H4 (cell line): ENCODE measurements at regions not wholly inside any gene's neighbourhood (a gene's known extent, or its start where the extent isn't known, plus 50 kb on each side); places are given as distances from the start of the nearest gene placed in this dataset.

Source experiments
- DNase-seq: peaks from one replicate; pipeline ENCODE4 v3.0.0-alpha.2; 2015; ENCODE audit warnings: low spot score

DNA sequence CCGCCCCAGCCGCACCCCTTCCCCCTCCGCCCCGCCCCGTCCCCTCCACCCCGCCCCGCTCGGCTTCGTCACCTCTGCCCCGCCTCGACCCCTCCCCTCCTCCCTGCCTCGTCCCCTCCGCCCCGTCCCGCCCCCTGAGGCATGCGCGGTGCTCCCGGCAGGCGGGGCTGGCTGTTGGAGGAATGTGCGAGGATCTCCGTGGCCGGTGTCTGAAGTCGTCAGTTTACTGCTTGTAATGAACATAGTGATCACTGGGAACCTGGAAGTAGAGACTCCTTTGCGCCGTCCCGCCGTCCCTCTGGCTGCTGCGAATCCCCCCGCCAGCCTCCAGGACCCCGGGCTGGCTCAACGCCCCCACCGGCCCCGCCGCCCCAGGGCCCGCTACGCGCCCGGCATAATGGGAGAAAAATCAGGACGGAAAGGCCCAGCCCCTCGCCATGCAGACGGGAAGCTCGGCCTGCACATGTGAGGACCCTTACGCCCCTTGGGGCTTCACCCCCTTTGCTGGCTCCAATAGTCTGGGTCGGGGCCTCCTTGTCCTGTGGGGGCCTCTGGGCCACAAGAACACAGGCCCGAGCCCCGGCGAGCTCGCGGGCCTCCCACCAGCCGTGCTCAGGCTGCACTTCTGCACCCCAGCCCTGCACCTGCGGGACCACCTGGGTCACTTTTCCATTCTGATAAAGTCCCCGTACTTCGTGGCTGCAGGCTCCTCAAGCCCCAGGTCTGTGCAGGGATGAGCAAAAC is 743.1 kb downstream of the KCNJ18 start:
- DNase-seq, result peak; percentile 71

GRCh38 chr17:22441776-22442175 is 749.5 kb downstream of the KCNJ18 start:
- no peak for DNase-seq

DNA sequence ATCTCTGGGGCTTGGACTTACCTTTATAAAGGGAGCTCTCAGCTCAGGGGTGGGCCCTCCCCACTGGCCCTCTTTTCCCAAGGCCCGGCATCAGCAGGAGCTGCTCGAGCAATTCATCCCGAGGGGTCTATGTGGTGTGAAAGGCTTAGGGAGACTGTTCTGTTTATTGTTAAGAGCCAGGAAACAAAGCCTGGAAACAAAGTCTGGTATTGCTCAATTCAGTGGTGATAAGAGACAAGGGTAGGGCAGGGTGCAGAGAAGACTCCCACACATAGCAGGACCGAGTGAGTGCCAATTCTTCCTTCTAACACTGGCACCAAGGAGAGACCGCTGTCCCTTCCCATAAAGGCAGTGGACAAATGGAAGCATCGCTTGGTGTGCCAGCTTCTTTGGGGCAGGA is 750.7 kb downstream of the KCNJ18 start:
- no peak for DNase-seq

- no peak for DNase-seq
Measured at GRCh38 chr17:22453181-22453580, 760.9 kb downstream of the KCNJ18 start.

- no peak for DNase-seq
Measured at GRCh38 chr17:22454070-22454999, 762.0 kb downstream of the KCNJ18 start.

GRCh38 chr17:22459331-22459952 is 767.1 kb downstream of the KCNJ18 start:
- no peak for DNase-seq

DNA sequence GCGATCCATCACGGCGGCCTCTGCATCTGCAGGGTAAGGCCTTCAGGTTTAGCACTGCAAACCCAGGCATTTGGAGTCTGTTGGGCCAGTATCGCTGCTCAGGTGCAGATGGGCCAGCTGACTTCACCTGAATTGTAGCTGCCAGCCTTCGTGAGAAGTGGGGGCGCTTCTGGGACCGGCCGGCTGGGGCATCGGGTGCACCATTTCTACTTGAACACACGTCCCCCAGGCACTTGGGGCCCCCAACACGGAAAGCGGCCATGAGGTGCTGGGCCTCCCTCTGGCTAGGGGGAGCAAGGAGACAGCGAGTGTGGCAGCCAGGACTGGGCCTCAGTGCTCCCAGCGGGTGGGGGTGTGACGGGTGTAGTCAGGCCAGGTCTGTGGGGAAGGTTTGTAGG is 767.6 kb downstream of the KCNJ18 start:
- DNase-seq, result no peak

DNA sequence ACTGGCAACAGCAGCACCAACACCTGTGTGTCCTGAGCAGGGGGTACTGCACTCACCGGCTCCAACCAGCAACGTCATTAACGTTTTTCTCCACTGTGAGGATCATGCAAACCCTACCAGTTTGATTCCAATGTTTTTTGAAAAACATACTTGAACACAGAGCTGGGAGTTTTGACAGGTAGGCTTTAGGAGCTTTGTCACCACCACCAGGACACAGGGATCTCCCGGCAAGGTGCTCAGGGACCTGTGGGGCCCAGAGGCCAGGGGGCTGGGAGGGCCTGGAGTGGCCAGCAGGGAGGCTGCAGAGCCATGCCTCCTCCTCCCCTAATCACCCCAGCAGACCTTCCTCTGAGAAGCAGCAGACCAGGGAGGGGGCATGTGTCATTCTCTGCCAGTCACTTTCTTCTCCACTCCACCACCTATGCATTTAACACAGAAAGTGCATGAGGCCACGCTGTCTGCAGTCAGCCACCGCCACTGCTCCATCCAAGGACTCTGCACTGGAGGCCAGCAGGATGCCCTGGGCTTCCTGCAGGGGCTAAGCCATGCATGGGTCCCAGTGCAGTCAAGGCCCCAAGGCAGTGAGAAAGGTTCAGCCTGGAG is 768.2 kb downstream of the KCNJ18 start:
- DNase-seq, result no peak

DNA sequence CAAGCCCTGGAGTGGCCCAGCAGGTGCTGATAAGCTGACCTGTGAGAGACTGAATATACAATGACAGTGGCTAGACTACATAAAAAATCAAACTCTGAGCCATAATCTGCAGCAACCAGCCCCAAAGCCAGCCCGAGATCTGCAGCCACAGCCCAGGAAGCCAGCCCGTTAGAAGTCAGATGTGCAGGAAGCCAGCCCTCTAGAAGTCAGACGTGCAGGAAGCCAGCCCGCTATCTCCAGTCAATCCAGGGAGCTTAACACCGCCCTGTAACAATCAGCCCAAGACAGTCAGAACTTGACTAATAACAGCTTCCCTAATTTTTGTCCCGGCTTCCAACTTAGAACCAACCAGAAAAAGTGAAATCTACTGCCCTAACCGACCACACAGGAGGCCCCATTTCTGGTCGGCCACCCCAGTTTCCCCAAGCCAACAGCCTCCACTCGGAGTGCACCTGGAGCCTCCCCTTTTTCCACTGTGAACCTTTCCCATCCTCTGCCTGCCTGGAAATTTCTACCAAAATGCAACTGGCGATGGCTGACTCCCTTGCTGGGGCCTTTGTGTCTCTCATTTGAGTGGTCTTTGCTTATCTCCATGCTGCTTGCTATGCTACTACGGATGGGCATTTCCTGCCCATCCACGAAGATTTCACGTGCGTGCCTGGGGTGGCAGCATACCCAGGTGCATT is 769.3 kb downstream of the KCNJ18 start:
- DNase-seq, result no peak

DNA sequence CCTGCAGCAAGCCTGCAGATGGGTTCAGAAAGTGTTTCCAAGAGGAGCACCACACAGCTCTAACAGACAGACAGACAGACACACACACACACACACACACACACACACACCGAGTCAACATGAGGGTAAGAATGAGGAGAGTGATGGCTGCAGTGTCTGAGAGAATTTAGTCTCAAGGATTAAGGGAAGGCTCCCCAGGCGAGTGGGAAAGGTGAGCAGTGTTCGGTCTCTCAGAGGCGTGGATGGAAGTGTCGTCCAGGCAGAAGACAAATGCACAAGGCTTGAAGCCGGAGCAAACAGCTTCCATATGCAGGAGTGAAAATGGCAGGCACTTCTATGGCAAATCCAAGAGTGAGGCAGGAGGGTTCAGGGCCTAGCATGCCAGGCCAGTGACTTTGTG is 770.1 kb downstream of the KCNJ18 start:
- no peak for DNase-seq

DNA sequence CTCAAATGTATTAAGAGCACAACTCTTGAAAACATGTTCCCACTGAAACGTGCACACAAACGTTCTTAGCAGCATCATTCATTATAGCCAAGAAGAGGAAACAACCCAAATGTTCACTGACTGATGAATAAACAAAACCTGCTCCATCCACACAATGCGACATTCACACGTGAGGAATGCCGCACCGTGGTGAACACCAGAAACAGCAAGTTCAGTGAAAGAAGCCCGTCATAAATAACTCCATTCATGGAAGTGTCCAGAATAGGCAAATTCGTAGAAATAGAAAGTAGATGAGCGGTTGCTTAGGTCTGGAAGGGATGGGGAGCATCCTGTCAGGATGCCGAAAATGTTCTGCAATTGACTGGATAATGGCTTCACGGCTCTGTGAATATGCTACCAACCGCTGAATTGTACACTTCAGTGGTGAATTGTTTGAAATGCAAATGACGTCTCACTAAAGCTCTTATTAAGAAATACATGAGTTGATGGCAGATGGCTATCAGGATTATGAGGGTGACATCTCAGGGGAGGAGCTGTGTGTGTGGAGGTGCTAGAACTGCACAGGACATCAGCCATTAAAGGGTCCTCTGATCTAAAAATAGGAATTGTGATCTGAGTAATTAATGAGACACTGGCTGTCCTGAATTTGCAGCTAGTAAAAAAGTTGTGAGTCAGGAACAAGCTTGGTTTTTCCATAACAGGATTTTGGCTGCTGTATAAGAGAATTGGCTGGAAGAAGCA is 771.0 kb downstream of the KCNJ18 start:
- DNase-seq, result peak; percentile 28

DNA sequence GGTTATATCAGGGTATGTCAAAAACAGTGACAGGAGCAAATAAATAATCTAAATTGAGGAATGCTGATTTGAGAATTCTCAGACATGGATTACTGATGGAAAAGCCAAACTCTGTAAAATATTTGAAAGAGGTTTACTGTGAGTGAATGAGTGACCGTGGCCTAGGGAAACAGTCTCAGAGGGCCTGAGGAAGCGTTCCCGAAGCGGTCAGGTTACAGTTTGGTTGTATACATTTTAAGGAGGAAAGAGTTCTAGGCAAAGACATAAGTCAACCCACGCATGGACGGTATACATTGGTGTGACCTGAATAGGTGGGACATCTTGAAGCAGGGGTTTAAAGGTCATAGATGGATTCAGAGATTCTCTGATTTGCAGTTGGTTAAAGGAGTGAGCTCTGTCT is 771.7 kb downstream of the KCNJ18 start:
- no peak for DNase-seq

GRCh38 chr17:22467720-22468119 is 775.4 kb downstream of the KCNJ18 start:
- DNase-seq, result no peak

DNA sequence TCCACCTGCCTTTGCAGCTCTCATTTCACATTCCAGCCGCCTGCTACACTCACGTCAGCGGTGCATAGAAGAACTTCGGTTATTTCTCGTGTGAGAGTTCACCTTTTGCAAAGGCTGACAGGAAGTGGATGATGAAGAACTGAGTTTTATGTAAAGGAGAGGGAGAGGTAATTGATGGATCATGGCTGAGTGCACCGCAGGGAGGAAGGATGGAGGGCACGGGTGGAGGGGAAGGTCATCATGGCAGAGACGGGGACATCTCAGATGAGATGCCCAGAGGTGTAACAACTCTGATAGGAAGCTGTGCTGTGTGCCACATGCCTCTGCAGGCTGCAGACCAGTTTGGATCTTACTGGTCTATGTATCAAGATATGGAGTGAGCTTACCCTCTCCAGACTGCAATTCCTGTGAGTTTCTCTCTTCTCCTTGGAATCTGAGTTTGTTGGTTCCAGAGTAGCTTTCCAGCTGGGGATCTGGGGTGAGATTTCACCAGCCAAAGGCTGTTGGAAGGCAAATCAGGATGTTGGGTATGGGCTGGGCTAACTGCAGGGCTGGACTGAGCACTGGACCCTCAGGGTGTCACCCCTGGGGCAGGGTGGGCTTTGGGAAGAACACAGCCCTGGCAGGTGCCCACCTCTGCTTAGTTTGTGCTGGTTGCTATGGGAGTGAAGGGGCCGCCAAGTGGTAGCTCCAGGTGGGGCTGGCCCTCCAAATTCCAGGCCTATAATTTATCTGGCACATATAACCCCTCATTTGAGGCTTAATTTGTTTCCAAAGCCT is 777.0 kb downstream of the KCNJ18 start:
- no peak for DNase-seq

GRCh38 chr17:22469941-22470340 is 777.6 kb downstream of the KCNJ18 start:
- no peak for DNase-seq

- no peak for DNase-seq
Measured at GRCh38 chr17:22470411-22471175, 778.3 kb downstream of the KCNJ18 start.

- DNase-seq, result no peak
Measured at GRCh38 chr17:22484826-22485225, 792.5 kb downstream of the KCNJ18 start.

DNA sequence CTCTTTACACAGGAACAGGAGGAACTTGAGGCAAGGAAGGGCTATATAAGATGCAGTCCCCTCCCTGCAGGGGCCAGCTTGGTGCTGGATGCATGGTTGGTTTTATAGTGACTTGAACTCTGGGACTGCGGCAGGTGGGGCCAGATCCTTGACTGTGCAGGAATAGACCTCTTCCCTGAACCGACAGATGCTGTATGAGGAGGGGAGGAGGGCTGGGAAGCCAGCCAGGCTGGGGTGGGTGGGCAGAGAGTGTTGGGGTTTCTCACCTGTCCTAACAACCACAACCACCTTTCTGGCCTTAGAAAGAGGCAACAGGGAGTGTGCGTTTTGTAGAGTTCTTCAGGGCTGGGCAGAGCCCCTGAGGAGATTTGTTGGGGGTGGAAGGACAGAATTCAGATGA is 798.1 kb downstream of the KCNJ18 start:
- no peak for DNase-seq

DNA sequence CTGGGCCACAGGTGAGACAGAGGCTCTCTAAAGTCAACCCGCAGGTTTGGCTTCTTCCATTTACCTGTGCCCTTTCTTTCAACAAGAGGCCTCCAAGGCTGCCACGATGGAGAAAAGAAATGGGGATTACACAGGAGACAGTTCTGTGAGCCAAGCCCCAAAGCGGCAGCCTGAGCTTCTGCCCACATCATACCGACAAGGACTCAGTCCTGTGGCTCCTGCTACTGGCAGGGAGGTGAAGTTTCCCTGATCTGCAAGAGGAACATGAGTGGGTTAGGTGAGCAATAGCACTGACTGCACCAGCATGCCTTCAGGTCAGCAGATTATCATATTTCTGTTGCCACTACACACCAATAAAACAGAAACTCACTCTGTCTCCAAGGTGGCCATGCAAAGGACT is 800.0 kb downstream of the KCNJ18 start:
- DNase-seq, result peak; percentile 13
